HG02678 (cell line): ENCODE measurements at regions not wholly inside any gene's neighbourhood (a gene's known extent, or its start where the extent isn't known, plus 50 kb on each side); places are given as distances from the start of the nearest gene placed in this dataset.
A peak's percentile ranks its signal among the peaks of the same experiment; 100 is the strongest.

Experiments used
- ATAC-seq: cut with Tn5 transposase; IDR thresholded peaks from one replicate; pipeline ENCODE4 v1.9.1; 2021; ENCODE audit warnings: mild to moderate bottlenecking, moderate library complexity; ENCODE audit not compliant: unreplicated experiment

DNA sequence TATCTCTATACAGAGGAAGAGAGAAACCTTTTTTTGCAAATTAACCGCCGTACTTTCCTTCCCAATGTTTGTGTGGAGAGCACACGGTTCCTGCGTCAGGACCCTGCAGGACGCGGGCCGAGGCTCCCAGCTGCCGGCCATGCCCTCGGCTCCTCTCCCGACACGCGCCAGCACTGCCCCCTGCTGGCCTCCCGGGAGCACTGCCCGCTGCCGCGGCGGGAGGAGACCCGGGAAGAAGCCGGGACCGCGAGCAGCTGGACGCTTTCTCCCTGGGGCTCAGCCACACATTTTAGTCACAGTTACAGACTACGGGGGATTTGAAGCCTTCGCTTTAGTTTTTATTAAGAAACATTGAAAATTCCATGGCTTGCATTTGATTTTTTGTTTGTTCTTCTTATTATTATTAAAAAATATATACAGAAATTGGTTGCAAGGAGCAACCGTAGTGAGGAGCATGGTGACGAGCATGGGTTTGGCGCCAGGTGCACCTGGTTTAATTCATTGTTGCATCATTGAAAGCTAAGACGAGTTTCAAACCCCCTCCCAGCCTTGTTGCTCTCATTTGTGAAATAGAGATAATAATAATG lies 401.2 kb downstream of the GALR1 start:
- ATAC-seq: peak; percentile 90

DNA sequence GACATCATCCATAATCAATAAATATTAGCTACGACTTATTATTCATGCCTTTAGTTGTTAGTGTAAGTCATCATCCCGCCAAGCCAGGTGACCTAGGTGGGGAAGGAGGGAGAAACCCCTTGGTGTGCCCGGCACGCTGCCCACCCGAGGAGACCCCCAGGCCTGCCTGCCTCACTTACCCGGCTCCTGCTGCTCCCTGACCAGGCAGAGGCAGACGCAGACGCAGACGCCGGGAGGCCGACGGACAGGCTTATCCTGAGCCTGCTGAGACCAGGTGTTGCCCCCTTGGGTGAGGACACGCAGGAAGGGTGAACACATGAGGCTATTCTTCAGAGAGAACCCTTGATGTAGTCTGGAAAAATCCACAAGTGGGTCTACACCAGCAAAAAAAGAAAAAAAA lies 401.8 kb downstream of the GALR1 start:
- no peak for ATAC-seq

DNA sequence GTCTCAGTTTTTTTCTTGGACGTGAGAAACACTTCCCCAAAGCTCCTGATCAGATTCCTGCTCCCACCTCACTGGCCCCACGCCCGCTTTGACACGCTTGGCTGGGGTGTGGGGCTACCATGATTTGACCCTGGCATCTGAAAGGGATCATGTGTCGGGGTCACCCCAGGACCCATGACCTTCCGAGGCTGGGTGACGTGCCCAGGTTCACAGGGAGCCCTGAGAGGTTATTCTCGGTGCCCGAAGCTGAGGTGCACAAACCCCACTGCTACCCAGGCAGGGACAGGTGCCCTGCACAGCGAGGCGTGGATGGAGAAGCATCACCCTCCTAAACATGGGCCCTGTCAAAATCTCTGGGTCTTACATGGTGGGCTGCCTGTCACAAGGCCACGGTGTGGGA lies 404.1 kb downstream of the GALR1 start:
- ATAC-seq: no peak

DNA sequence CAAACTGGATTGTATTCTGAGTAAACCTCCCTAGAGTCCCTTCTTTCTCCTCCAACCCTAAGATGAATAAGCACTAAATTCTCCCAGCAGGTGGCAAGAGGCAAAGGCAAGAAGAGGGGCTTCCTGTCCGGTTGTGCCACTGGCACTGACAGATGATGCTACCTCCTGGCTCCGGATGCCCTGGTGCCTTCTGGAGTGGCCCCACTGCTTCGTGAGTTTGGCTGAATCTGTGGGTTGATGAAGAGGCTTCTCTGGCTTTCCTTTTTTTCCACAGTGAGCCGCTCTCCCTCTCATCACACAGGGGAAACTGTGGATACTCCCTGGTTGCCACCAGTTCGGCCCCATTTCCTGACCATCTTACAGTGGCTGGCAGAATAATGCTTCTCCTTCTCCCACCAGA lies 404.7 kb downstream of the GALR1 start:
- ATAC-seq: no peak

DNA sequence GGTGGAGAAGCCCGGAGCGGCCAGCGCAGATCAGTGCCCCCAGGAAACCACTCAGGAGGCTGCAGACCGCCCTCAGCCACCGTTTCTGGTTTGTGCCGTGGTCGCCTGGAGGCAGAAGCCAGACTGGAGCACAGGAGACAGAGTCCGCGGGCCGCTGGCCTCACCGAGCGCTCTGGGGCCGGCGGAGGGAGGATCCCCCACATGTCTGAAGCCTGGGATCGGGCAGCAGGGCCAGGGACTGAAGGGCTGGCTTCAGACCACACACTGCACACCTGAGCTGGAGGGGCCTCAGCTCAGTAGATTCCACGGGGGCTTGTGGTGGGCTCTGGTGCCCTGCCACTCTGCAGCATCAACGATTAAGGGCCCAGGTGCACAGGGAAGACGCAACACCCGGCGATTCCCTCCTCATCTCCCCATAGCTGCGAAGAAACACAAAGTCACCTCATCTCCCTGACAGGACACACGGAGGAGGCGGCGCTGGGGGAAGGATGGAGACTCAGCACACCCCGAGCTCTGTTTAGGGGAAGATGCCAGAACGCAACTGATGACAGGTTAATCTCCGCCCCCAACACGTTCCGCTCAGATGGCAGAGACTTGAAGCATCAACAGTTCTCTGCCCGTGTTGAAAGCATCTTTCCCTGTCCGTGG lies 408.1 kb downstream of the GALR1 start:
- no peak for ATAC-seq

DNA sequence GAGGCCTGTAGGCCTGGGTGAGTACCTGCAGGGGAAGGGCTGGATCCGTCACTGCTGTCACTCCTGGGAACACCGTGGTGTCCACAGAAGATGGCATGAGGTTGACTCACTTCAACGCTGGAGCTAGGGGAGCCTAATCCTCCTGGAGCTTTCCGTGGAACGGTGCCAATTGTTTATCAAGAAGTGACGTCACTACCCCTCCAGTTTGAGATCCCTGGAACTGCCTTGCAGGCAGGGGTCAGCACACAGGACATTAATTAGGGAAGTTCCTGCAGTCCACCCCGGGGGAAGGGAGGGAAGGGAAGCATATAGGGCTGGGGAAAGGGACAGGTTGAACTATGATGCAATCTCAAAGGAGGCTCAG lies 408.6 kb downstream of the GALR1 start:
- ATAC-seq: no peak

DNA sequence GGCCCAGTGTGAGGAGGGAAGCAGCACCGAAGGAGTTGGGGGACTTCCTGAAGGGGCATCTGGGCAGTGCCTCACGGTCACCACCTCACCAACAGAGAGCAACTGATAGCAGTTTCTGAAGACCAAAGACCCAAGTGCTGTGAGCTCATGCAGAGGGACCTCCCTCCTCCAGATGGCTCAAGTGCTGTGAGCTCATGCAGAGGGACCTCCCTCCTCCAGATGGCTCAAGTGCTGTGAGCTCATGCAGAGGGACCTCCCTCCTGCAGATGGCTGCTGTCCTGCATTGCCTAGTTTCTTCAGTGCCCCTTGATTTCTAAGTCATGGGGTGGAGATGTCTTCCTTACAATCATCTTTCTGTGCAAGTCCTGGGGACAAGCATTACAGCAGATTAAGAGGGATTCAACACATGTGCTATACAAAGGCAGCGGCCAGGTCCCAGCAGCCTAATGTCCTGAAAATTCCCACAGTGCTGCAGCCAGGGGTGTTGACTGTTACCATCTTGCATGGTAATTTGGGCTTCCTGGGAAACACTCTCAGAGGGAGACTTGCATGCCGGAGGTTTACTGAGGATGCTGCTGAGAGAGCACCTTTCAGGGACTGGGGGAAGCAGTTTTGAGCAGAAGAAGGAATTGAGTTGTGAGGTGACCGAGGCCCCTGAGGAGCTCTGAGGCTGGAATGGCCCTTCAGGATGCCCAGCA lies 409.3 kb downstream of the GALR1 start:
- ATAC-seq: no peak

DNA sequence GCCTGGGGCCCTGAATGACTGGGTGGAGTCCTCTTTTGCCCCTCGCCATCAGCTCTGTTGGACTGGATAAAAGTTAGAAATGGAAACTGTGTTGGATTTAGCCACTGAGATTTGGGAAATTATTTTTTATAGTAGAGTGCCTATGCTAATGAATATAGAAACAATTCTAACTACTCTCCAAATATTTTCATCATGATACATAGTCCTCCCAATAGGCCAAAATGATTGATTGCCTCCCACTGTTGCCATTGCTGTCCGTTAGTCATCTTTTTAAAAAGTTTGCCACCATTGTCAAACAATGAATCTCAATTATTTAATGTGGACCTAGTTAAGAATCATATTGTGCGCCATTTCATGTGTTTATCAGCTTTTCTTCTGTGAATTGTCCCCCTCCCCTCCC lies 417.0 kb downstream of the GALR1 start:
- no peak for ATAC-seq

DNA sequence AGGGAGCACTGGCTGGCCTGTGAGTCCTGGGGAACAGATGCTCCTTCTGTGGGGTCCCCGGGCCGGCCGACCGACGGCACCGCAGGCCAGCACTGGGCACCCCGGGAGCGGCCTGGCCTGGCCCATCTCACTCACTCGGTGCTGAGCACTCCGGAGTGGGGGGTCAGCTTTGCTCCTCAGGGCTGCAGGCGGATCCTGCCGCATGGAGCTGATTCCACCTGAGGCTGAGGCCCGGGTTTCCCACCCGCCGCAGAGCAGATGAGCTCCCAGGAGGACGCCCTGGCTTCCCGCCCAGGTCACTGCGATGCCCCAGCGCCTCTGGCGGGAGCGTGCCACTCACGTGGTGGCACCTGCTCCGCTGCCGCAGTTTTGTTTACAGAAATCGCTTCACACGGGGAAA lies 418.6 kb downstream of the GALR1 start:
- ATAC-seq: no peak

DNA sequence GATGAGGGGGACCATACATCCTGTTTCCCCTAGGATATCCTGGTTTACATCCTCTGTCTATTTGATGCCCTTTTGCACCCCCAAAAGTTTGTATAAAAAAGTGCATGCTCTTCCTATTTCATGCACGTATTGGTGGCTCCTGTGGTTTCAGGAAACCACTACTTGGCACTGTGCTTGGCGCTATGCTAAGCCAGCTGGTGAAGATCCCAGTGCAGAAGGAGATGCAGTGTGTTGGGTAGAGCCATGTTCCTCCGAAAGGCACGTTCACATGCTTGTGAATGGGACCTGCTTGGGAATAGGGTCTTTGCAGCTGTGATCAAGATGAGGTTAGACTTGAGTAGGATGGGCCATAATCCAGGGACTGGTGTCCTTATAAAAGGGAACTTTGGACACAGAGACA lies 419.7 kb downstream of the GALR1 start:
- ATAC-seq: no peak

DNA sequence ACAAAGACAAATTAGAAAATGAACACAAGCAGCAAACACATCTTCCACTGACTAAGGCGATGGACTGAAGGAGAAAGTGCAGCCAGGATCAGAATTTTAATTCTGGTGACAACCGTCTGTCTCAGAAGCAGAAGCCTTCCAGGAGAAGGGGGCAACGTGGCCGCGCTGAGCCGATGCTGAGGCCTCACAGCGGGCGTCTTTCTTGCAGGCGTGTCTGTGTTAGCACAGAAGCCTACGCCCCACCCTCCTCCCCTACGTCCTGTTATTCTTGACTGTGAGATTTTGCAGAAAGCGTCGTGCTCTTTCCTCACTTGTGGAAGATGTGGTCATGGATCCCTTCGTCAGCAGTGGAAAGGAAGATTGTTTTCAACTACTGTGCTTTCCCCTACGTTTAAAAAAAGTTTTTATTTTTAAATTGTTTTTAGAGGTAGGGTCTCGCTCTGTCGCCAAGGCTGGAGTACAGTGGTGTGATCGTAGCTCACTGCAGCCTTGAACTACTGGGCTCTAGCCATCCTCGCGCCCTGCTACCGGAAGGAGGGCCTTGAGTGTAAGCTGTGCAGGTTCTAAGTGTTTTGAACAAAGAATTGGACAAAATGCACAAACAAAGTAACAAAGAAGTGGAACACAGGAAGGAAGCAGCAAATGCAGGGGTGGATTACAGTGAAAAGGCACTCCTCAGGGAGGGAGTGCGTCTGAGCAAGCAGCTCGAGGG lies 422.0 kb downstream of the GALR1 start:
- no peak for ATAC-seq

DNA sequence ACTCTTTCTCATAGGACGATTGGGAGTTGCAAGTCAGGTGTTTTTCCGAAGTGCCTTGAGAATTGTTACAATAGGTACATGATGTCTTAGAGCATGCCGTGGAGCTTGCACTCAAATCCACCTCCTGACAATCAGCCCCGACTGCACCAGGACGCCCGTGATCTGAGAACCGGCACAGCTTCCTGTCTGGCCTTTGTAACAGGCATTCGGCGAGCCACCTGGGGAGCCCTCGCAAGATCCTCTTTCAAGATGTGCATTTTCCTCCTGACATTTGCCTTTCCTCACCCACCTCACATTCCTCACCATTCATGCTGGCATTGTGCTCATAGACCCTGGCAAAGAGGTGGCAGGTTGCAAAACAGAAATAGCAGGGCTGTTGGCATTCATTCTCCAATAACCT lies 427.3 kb downstream of the GALR1 start:
- no peak for ATAC-seq

DNA sequence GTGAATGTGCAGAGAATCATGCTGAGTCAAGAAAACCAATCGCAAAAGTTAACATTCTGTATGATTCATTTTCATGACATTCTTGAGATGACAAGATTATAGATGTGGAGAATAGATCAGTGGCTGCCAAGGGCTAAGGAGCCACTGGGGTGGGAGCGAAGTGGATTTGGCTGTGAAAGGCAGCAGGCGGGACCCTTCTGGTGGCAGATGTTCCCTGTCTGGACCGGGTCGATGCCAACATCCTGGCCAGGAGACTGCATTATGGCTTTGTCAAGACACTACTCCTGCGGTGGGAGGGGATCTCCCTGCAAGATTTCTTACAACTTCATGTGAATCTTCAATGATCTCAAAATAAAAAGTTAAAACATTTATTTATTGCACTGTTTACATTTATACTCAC lies 427.9 kb downstream of the GALR1 start:
- ATAC-seq: no peak

DNA sequence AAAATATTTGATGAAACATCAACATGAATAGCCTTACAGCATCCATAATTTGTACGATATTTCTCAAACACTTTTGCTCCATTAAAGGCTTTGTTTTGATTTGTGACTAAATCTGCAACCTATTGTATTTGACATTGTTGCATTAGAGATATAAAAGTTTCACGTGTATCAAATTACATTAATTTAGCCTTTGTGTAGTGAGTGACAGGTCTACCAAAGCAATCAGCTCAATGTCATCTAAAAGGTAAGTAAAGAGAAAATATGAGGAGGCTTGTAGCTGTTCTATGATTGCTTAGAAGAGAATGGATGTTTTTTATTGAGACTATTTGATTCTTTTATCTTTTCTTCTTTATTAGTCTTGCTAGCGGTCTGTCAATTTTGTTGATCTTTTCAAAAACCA lies 430.2 kb downstream of the GALR1 start:
- no peak for ATAC-seq

DNA sequence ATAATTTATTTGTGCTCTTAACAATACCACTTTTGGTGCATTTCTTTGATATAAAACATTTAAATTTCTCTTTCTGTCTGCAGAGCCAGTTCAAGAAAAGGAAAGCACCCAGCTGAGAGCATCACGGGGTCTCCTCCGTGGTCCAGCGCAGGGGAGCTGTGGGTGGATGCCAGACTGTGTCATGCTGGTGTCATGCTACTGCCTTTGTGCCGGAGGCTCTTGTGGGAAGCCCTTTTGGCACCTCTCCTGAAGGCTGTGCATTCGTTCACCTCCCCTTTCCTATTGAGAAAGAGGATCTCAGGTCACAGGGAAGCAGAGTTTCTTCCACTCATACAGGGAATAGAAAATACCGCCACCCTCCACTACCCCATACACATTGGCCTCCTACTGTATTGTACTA lies 450.4 kb downstream of the GALR1 start:
- no peak for ATAC-seq

DNA sequence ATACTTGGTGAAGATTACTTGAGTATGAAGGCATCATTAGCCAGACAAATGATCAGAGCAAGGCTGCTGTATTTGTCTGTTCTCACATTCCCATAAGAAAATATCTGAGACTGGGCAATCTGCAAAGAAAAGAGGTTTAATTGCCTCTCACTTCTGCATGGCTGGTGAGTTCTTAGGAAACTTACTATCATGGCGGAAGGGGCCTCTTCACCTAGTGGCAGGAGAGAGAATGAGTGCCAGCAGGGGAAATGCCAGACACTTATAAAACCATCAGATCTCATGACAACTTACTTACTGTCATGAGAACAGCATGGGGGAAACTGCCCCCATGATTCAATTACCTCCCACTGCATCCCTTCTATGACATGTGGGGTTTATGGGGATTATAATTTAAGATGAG lies 452.3 kb downstream of the GALR1 start:
- no peak for ATAC-seq

DNA sequence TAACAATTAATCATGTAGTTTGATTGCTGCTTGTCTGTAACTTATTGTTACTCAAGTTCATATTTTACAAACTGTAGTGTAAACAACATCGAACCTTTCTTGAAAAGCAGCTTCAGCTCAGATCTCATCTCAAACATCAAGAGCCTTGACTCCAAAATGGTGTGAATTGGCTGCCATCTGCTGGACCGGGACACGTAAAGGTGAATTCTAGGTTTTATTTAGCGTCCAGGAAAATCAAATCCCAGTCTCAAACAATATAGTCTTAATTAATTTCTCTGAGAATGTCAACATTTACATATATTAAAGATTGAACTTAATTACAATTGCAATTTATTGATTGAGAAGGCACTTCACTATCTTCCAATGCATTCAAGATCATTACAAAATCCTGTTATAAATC lies 453.0 kb downstream of the GALR1 start:
- no peak for ATAC-seq

DNA sequence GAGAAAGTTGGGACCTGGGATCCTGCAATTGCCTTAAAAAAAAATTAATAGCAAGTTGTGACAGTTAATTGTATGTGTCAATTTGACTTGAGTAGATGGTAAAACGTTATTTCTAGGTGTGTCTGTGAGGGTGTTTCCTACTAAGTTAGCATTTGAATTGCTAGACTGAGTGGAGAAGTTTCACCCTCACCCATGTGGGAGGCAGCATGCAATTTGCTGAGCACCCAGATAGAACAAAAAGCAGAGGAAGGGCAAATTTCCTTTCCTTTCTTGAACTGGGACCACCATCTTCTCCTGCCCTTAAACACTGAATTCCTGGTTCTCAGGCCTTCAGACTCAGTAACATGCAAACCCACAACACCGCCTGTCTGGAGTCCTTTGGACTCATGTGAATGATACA lies 455.7 kb downstream of the GALR1 start:
- ATAC-seq: no peak

DNA sequence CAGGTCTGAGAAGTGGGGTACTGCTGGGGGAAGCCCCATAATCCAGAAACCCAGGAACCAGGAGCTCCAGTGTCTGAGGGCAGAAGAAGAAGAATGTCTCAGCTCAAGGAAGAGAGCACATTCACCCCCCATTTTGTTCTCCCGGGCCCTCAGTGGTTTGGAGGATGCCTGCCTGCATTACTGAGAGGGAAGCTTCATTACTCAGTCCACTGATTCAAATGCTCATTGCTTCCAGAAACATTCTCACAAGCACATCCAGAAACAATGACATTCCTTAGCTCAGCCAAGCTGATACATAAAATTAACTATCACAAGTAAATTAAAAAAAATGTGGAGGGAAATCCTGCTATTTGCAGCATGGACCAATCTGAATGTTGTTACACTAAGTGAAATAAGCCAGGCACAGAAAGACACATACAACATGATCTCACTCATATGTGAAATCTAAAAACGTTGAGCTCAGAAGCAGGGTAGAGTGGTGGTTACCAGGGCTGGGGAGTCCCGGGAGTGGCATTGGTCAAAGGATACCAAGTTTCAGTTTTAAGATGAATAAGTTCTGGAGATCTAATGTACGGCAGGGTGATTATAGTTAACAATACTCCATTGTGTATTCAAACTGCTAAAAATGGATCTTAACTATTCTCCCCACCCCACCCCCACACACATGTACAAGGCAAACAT lies 459.3 kb downstream of the GALR1 start:
- peak; percentile 88 for ATAC-seq

DNA sequence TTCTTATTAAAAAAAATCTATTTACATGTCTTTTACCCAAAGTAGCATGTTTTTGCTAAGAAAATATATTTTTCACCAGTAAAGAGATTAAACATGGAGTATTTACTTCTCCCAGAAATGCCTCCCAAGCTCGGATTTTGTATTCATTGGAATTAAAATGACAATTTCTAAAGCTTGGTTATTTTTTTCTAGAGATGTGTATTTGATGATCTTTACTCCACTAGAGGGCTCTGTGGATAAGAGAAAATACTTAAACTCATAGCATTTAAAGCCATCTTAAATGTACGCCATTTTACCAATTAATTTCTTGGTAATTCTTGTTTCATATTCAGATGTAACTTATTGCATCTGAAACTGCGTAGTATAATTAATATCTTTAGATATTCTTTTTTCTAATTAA lies 461.4 kb downstream of the GALR1 start:
- ATAC-seq: no peak

DNA sequence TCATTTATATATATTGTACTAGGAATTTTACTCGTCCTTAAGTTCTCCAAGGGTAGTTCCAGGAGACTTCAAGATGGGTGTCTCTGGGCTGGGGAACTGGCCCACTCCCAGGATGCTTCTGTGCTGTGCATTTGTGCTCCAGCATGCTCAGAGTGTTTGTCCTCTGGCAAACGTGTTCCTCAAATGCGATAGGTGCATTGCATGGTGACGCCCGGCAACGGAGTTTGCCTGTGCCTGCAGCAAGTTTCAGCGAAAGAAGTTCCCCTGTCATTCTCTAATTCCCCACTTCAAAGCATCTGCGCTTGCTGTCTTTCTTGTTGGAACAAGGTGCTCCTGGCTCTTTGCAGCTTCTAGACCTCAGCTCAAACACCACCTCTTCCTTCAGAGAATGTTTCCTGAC lies 465.1 kb downstream of the GALR1 start:
- ATAC-seq: no peak

DNA sequence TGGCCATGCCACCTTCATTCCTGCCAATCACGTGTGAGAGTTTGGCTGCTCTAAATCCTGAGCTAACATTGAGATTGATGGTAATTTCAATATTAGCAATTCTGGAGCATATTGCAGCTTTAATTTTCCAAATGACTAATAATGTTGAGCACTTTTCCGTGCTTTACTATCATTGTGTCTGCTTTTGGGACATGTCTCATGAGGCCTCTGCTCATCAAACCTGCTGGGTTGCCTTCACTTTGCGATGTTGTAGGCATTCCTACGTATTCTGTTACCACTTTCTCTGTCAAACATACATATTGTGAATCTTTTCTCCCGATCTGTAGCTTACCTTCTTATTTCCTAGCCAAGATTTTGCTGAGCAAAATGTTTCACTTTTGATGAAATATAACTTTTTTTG lies 466.6 kb downstream of the GALR1 start:
- no peak for ATAC-seq
